ENCODE measurements at regions not wholly inside any gene's neighbourhood (a gene's known extent, or its start where the extent isn't known, plus 50 kb on each side); places are given as distances from the start of the nearest gene placed in this dataset.
A peak's percentile ranks its signal among the peaks of the same experiment; 100 is the strongest.

DNA sequence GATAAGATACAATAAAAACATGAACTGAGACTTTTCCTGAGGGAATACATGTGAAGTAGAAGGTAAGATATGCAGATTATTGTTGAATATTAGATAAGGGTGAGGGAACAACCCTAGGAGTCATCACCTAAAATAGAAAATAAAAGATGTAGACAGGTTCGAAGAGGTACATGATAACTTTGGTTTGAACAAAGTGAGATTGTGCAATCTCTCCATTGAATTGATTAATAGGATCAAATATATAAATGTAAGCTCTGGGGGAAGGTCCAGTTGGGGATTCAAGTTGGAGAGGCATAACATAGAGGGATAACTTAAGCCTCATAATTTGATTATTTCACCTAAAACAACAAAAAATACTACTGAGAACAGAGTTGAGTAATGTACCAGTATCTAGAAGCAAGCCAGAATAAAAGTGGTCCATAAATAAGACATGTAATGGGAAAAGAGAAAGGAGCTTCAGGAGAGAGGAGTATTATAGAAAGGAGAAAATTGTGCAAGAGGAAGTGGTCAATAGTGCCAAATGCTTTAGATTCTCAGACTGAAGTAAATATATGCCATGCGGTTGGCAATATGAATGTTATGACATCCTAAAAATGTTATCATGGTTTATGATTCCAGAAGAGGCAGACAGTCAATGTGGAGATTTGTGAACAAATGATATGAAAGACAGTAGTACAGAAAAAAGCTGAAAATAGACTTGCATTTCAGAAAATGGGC is 282.3 kb upstream of the CHRM2 start:
- intact Hi-C loops (cut with DNase I): no loop called here
- no peak for DNase-seq

DNA sequence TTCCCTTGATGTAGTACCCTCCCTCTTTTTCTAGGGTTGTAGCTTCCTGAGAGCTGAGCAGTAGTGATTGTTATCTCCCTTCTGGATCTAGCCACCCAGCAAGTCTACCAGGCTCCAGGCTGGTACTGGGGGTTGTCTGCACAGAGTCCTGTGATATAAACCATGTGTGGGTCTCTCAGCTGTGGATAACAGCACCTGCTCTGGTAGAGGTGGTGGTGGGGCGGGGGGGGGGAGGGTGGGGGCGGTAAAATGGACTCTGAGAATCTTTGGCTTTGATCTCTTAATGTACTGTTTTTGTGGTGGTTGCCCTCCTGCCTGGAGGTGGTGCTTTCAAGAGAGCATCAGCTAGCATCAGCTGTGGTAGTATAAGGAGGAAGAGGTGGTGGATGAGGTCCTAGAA is 302.0 kb upstream of the CHRM2 start:
- intact Hi-C loops (cut with DNase I): no loop called here
- DNase-seq: no peak

DNA sequence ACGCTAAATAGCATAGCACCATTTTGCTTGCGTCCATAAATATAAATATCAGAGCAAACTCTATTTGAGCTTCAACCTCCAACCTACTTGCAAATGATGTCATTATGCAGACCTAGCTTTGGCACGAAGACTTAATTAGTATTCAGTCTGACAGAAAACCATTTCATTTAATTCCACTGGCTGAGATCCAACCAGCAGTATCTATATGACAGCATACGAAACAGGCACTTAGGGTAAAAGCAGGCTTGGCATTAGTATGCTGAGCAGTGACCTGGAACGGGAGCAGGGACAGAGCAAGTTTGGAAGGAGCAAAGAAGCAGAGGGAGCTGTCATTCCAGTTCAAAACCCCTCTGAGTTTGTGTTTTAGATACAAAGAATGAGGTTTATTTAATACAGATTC is 312.5 kb upstream of the CHRM2 start:
- peak in 16 of 42 donors; percentile 1 to 55 (median 19) for DNase-seq

DNA sequence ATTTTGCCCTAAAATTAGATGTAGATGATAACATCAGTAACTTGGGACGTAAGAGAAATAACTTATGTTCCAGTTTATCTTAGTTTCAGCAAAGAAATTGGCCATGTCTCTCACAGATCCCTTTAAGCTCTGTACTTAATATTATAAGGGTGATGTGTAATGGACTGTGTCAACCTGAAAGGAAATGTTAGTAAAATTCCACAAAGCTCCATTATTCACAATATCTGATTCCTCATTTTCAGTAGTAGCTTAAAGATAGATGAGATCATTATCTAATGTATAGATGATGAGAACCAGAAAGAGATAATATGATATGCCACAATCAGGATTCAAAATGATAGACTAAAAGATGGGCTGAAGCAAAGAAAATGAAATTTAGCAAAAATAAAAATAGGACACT is 316.8 kb upstream of the CHRM2 start:
- intact Hi-C loops (cut with DNase I): no loop called here
- DNase-seq: no peak

More for the DNA sequence above, 312.5 kb upstream of the CHRM2 start:
- intact Hi-C loops (cut with DNase I): no loop called here

DNA sequence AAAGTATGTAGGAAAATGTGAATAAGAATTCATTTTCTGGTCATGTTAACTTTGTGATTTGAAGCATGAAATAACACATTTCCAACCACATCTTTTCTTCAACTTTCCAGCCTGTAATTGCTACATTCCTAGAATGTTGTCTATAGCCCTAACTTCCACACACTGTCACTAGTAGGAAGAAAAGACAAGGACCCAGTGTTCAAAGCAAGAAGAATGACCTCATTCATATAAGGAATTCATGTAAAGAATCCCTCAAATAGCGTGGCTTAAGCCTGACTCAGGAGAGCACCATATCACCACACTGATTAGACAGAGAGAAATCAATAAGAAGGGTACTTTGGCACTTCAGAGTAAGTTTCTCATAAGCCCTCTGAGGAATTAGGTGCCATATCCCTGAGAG is 318.7 kb upstream of the CHRM2 start:
- intact Hi-C loops (cut with DNase I): no loop called here
- no peak for DNase-seq

DNA sequence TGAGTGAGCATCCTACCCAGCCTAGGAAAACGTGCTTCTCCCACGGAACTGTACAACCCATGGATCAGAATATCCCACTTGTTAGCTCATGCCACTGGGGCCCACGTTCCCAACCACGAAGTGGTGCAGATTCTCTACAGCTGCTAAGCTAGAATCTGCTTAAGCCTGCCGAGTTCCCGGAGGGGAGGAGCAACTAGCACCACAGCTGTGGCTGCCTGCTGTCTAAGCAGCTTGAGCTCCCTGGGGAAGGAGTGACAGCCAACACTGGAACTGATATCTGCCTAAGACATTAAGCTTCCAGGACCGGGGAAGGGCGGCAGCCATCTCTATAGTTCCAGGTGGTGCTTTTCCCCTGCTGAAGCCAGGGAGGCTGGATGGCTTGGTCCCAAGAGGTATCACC is 334.7 kb upstream of the CHRM2 start:
- intact Hi-C loops (cut with DNase I): no loop called here
- no peak for DNase-seq

DNA sequence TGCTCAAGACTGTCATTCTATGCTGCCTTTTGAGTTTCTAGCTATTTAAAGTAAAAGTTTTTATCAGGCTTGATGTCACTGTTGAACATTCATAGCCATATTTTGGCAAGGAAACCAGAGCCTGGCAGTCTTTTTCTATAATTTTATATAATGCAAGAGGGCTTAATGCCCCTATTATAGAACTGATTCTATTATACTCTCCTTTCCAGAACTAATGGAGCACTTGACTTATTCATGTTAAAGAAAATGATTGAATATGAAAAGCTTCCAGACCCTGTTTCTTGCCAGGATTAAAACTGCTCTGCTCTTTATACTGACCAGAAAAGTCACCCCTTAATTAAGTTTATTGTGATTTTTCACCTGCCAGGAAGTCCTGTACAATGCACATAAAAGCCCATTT is 337.6 kb upstream of the CHRM2 start:
- intact Hi-C loops (cut with DNase I): no loop called here
- no peak for DNase-seq

DNA sequence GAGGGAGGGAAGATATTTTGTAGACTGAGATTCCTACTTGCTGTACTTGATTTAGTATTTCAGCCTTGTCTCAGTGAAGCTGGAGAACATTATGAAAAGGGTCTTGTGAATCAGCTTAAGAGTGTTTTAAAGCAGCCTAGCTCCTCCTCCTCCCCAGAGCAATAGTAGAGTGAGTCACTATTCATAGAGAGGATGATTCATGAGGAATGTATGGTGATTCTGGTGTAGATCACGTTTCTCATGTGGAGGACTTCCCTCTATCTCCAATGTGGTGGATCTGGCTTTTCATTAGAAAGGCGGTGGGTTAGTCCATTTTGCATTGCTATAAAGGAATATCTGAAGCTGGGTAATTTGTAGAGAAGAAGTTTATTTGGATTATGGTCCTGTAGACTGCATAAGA is 340.1 kb upstream of the CHRM2 start:
- intact Hi-C loops (cut with DNase I): no loop called here
- DNase-seq: no peak

DNA sequence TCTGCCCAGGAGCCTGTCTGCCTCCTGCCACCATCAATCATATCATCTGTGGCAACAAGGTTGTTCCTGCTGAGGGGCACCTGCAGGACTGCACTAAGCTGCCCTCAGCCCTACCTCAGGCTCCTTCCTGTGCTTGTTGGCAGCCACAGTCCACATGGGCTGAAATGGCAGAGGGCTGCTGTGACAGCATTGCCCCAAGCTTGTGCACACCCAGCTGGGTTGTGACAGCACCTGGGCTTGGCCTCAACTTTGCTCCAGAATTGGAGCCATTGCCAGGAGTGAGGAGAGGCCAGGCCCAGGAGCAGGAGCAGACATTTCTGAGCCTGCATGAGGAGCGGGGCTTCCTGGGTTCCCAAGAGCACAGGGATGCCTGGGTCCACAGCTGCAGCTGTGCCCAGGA is 340.9 kb upstream of the CHRM2 start:
- no peak for DNase-seq

DNA sequence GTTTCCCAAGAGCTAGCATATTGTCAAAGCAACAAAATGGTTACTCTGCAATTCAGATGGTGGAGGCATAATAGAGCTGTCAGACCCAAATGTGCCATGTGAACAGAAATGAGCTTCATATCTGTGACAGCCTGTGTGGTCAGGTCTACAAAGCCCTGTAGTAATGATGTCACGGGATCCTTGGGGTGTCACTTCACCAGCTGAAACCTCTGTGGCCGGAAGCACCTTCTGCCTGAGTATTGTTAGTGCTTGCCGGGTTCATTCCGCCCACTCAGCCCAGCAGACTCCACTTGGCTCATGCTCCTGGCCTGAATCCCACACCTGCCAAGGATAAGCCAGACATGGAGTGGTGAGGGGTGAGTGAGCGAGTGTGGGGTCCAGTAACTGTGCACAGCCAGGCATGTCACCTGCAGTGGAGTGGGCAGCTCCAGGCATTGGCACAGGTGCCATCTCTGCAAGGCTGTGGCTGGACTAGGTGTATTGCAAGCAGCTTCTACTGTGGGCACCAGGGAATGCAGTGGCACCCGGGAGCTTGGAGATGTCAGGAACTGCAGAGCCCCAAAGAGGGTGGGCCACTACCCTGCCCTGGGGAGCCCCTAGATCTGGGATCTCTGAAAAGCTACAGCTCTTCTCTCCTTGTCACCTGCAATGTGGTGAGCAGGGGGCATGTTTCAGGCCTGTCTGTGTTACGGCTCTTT is 341.9 kb upstream of the CHRM2 start:
- intact Hi-C loops (cut with DNase I): no loop called here
- no peak for DNase-seq

More for the DNA sequence above, 340.9 kb upstream of the CHRM2 start:
- intact Hi-C loops (cut with DNase I): no loop called here

DNA sequence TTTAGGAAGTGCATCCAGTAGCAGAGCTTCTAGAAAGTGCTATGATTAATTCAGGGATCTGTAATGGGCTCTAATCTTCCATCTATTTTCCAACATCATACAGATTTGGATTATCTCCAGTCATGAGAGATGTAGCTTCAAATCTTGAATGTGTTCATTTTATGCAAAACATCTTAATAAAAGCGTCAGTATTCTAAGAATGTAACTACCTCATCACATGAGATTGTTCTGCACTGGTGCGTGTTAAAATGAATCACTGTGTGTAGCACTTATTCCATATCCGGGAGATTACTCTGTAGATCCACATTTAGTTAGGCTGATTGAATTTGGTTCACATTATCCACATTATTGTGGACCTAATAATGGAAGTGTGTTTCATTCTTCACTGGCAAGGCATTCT is 344.9 kb upstream of the CHRM2 start:
- intact Hi-C loops (cut with DNase I): no loop called here
- DNase-seq: no peak

DNA sequence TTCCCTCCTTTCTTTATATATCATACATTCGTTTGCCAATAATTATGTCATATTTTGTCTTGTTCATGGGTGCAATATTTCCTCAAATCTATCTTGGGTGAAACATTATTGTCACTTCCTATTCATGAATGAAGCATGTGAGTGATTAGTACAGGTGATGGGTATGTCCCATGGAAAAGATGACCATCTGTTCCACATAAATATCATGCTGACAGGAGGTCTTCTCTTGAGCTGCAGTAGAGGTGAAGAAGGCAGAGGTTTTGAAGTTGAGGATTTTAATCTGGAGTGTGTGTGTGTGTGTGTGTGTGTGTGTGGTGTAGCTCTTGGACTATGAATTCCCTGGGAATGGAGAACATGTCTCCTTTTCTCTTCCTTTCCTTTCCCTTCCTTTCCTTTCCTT is 350.5 kb upstream of the CHRM2 start:
- intact Hi-C loops (cut with DNase I): no loop called here
- DNase-seq: no peak

DNA sequence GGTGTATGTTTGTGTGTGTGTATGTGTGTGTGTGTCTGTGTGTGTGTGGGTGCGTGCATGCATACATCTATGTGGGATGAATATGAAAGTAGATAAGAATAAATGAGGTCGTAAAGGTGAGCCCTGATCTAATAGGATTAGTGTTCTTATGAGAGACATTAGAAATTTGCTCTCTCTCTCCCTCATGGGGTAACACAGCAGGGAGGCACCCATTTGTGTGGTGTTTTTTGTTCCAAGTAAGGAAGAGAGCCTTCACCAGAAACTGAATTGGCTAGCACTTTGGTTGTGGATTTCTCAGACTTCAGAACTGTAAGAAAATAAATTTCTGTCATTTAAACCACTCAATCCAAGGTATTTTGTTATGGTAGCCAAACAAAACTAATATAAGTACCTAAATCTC is 353.7 kb upstream of the CHRM2 start:
- intact Hi-C loops (cut with DNase I): no loop called here
- no peak for DNase-seq

DNA sequence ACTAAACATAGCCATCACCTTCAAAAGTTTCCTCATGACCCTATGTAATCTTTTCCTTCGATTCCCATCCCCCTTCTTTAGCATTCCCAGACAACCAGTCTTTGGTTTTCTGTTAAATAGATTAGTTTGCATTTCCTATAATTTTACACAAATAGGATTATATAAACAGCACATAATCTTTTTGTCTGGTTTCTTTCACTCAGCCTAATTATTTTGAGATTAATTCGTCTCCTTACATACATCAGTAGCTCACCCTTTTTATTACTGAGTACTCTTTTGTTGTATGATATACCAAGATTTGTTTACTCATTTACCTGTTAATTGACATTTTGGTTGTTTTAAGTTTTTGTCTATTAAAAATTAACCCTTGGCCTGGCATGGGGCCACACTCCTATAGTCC is 354.7 kb upstream of the CHRM2 start:
- DNase-seq: no peak
- intact Hi-C loops (cut with DNase I): no loop called here

DNA sequence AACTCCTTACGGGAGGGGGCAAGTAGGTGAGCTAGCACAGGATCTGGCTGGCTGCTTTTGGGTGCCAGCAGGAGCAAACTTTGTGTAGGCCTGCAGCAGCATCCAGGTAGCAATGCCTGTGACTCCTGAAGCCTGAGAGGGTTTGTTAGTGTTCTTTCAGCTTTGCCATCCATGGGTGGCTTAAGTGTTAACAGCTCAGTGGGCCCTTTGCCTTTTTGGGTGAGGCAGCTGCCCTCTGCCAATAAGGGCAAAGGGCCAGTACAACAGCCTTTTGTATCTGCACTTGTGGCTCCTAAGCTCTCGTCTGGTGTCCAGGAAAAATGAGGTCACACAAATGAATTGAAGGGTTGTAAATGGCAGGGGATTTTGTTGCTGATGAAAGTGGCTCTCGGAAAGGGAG is 359.0 kb upstream of the CHRM2 start:
- peak in 2 of 42 donors; percentile 8 to 10 for DNase-seq
- intact Hi-C loops (cut with DNase I): no loop called here

DNA sequence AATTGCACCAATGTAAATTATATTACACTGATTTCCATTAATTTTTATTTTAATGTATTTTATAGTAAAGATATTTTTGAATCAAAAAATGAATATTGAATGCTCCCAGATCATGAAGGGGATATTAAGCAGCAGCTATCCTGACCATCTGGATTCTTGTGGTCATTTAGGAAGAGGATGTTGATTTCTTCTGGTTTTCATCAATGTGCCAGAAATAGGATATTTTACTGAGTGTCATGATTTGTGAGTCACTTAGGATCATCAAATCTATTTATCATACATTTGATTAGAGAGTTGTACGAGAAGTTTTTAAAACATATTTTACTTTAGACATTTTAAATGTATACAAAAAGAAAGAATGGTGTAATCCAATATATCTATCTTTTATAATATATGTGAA is 366.3 kb upstream of the CHRM2 start:
- DNase-seq: no peak
- intact Hi-C loops (cut with DNase I): no loop called here

DNA sequence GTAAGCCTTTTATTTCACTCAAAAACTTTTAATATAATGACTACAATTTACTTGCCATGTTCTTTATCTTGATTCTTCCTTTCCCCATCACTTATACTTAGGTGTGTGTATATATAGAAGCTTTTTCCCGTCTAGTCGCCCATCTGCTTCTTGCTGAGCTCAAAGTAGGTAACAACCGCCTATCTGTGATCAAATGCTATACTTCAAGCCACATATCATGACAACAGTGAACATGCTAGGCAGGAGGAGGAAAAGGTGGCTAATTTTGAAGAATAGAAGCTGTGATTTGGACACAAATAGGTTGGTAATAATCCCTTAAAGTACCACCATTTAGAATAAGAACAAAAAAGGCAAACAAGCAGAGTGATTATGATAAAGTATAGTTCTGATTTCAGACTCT is 367.3 kb upstream of the CHRM2 start:
- intact Hi-C loops (cut with DNase I): no loop called here
- DNase-seq: no peak

DNA sequence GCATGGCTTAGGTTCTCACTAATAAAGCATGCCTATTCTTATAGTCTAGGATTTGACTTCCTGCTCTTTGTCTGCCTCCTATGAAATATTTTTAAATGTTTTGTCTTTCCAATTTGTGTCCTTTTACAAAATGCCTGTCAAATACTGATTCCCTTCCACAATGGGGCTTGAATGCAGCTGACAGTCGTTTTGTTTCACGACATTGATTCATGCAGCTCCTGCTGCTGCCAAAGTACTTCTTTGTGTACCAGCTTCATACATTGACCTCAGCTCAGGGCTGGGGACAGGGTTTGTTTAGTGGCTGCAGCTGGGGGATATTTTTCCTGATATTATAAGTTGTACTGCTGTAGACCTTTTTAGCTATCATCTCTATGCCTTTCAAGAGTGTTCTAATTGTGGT is 371.9 kb upstream of the CHRM2 start:
- intact Hi-C loops (cut with DNase I): no loop called here
- DNase-seq: peak in 8 of 42 donors; percentile 4 to 26 (median 12)

DNA sequence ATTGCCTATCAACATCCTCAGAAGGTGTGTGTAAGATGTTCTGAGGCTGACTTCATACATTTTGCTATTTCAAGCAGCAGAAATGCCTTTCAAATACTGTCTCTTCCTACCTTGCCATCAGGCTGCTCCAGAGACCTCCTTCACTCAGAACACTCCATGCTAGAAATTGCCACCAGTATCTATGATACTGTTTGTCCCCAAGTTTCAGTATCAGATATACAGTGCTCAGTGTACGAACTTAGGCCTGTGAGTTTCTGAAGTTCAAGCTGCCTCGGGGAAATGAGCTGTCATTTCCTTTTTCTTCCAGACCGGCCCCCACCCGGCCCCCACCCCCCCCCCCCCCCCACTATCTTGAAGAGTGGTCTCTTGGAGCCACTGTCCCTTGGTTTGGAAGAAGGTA is 373.4 kb upstream of the CHRM2 start:
- intact Hi-C loops (cut with DNase I): no loop called here
- no peak for DNase-seq

DNA sequence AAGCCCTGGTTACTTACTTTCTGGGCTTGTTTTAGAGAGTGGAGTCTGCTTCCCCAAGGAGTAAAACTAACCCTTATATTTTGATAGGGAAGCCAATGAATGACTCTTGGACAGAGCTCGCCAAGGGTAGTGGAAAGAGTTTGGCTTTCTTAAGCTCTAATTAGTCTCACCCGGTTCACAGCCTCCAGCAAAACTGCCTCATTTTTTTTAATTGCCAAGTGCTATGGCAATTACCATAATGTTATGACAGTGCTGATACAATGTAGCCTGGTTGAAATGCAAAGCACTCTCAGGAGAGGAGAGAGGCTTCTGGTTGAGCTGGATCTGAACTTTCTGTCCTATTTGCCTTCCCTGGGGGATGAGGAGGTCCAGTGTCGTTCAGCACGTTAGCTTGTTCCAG is 376.1 kb upstream of the CHRM2 start:
- intact Hi-C loops (cut with DNase I): no loop called here
- DNase-seq: no peak

DNA sequence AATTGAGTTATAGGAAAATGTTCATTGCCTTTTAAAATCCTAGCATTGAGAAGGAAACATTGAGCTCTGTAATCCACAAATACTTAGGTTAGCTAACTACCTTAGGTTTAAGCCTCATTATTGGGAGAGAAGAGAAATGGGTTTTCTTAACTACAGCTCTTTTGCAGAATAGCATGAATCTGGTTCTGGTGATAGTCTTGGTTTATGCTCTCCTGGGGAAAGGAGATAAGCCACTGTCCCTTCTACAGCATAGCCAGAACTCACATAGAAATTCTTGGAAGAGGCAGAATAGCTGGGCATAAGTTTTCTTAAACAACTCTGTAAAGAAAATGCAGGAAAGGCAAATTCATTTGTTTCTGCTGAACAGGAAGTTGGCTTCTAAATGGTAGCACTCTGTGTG is 378.6 kb upstream of the CHRM2 start:
- DNase-seq: no peak
- intact Hi-C loops (cut with DNase I): no loop called here

All from head of caudate nucleus (tissue), 42 donors.